HG03025 (cell line): ENCODE measurements at regions not wholly inside any gene's neighbourhood (a gene's known extent, or its start where the extent isn't known, plus 50 kb on each side); places are given as distances from the start of the nearest gene placed in this dataset.
"Not testable (repeated sequence)": the region's sequence is repeated elsewhere in the genome, so short reads cannot be mapped to it uniquely, and the experiment has no call there.

Experiments
- ATAC-seq: cut with Tn5 transposase; IDR thresholded peaks from one replicate; pipeline ENCODE4 v1.9.1; 2021; ENCODE audit warnings: mild to moderate bottlenecking, moderate library complexity; ENCODE audit not compliant: unreplicated experiment, low FRiP score

GRCh38 chr5:117788596-117788995, 1199.8 kb downstream of the DTWD2 start:
- no peak for ATAC-seq

GRCh38 chr5:117779171-117779570, 1204.5 kb upstream of the SEMA6A start:
- no peak for ATAC-seq

GRCh38 chr5:117776977-117777376, 1202.4 kb upstream of the SEMA6A start:
- ATAC-seq, result peak; percentile 79

- no peak for ATAC-seq
Observed at GRCh38 chr5:117769877-117770276, 1195.3 kb upstream of the SEMA6A start.

- ATAC-seq, result no peak
Observed at GRCh38 chr5:117763271-117763670, 1188.6 kb upstream of the SEMA6A start.

- ATAC-seq, result no peak
Observed at GRCh38 chr5:117761186-117761585, 1186.6 kb upstream of the SEMA6A start.

GRCh38 chr5:117759849-117760499, 1185.4 kb upstream of the SEMA6A start:
- ATAC-seq, result no peak

GRCh38 chr5:117752403-117752802, 1177.8 kb upstream of the SEMA6A start:
- no peak for ATAC-seq

GRCh38 chr5:117748336-117748735, 1173.7 kb upstream of the SEMA6A start:
- no peak for ATAC-seq

- ATAC-seq, result no peak
Observed at GRCh38 chr5:117743337-117743736, 1168.7 kb upstream of the SEMA6A start.

- no peak for ATAC-seq
Observed at GRCh38 chr5:117741655-117742206, 1167.1 kb upstream of the SEMA6A start.

- ATAC-seq, result no peak
Observed at GRCh38 chr5:117740268-117740667, 1165.6 kb upstream of the SEMA6A start.

- no peak for ATAC-seq
Observed at GRCh38 chr5:117738571-117738970, 1163.9 kb upstream of the SEMA6A start.

- no peak for ATAC-seq
Observed at GRCh38 chr5:117736698-117737097, 1162.1 kb upstream of the SEMA6A start.

- no peak for ATAC-seq
Observed at GRCh38 chr5:117734056-117734455, 1159.4 kb upstream of the SEMA6A start.

GRCh38 chr5:117733051-117733450, 1158.4 kb upstream of the SEMA6A start:
- no peak for ATAC-seq

GRCh38 chr5:117732264-117732663, 1157.6 kb upstream of the SEMA6A start:
- no peak for ATAC-seq

GRCh38 chr5:117731446-117731845, 1156.8 kb upstream of the SEMA6A start:
- no peak for ATAC-seq

- not testable (repeated sequence) for ATAC-seq
Observed at GRCh38 chr5:117720784-117721183, 1146.2 kb upstream of the SEMA6A start.

- no peak for ATAC-seq
Observed at GRCh38 chr5:117719413-117719812, 1144.8 kb upstream of the SEMA6A start.

- ATAC-seq, result no peak
Observed at GRCh38 chr5:117713585-117714198, 1139.1 kb upstream of the SEMA6A start.

- ATAC-seq, result no peak
Observed at GRCh38 chr5:117701062-117701461, 1126.4 kb upstream of the SEMA6A start.
